Renal cortical epithelial cell (primary cell): ENCODE measurements at regions not wholly inside any gene's neighbourhood (a gene's known extent, or its start where the extent isn't known, plus 50 kb on each side); places are given as distances from the start of the nearest gene placed in this dataset.

Experiments used
- DNase-seq: peaks from one replicate; pipeline ENCODE4 v3.0.0-alpha.2; 2011; ENCODE audit warnings: low read depth

DNA sequence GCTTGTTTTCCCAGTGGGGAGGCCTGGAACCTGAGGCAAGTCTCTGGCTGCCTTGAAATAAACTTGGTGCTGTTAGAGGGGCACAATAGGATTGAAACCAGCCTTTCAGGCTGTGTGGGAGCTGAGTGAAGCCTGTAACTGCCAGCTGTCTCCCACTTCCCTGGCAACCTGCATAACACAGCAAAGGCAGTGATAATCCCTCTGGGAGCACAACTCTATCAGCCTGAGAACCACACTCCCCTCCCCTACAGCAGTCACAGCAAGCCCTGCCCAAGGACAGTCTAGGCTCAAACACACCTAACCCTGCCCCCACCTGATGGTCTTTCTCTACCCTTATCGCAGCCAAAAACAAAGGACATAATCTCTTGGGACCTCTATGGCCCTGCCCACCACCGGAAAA lies 683.8 kb upstream of the ATXN8OS start:
- DNase-seq, result no peak

- DNase-seq, result no peak
Observed at GRCh38 chr13:69418319-69418718, 689.3 kb upstream of the ATXN8OS start.

- no peak for DNase-seq
Observed at GRCh38 chr13:69410761-69411160, 696.9 kb upstream of the ATXN8OS start.

- DNase-seq, result no peak
Observed at GRCh38 chr13:69391756-69392155, 715.9 kb upstream of the ATXN8OS start.

DNA sequence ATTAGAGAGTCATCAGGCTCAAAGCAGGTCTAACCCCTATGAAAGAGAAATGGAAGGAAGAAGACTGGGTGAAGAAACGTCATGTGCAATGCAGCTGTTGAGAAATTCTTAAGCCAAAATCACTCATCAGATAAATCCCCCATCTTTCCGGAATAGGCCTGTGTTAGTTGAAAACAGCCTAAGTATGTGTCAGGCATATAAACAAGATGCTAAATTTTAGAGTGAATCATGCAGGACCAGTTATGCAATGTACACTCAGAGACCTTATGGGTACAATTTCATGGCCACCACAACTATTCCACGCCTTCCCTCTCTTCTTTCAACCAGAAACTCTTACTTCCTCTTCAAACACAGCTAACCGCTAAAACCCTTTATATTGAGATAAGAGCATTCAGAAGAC lies 717.7 kb upstream of the ATXN8OS start:
- peak; percentile 1 for DNase-seq

DNA sequence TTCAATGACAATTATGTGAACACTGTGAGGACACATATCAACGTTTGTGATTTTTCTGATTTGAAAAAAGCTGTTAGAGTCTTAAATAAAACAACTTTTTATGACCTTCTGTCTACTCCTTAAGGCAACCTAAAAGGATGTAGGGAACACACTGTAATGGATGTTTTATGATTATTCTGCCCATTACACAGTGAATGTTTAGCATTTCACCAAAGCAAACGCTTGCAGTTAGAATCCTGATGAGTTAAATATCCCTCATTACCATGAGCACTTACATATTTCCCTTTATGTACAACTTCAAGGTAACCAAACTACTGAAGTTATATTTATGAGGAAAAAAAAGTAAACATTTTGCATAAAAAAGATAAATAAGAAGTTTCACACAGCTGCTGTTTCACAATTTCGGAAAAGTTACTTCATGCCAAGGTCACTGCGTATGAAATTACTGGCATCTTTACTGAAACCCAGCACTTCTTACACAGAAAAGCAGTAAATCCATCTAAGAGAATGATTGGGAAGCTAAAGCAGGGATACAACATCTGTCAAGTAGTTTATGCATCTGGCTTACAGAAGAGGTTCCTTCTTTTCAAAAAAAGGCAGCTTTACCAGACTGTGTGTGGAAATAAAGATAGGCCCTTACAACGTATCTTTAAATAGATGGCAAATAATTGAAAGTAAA lies 733.7 kb upstream of the ATXN8OS start:
- no peak for DNase-seq

GRCh38 chr13:69363360-69363759 lies 744.3 kb upstream of the ATXN8OS start:
- DNase-seq, result no peak

DNA sequence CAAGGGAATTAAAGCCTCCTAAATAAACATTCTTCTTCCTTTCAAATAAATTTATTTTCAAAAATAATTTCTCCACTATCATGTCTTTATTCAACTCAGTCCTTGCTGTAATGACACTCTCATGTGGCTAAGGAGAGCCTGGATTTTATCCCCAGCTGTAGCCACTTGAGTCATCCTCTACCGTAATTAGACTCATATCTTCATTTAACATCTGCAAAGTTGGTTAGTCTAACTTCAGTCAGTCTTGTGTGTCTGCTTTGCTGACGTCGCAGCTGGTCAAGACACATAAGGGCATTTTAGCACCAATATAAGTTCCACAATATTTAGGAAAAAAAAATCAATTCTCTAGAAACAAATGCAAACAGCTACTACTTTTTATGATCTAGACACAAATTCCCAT lies 776.4 kb upstream of the ATXN8OS start:
- no peak for DNase-seq

- peak; percentile 44 for DNase-seq
Observed at GRCh38 chr13:69324090-69324886, 783.3 kb upstream of the ATXN8OS start.

- DNase-seq, result peak; percentile 52
Observed at GRCh38 chr13:69319656-69320055, 788.0 kb upstream of the ATXN8OS start.

DNA sequence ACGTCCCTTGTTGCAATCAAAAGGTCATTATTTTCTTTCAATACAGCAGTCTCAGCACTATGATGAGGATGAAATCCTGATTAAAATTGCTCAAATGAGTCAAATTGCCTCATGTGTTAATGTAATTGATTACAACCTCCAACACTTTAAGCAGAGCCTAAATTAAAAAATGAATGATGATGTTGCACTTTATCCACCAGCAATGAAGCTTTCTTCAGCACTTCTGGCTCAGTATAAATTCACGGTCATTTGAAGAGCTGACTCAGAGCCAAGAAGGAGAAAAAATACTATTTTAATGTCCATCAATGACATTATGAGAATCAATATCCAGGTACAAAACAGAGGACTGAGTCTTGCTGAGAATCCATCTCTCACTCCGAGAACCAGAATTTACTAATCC lies 792.6 kb upstream of the ATXN8OS start:
- DNase-seq, result no peak

DNA sequence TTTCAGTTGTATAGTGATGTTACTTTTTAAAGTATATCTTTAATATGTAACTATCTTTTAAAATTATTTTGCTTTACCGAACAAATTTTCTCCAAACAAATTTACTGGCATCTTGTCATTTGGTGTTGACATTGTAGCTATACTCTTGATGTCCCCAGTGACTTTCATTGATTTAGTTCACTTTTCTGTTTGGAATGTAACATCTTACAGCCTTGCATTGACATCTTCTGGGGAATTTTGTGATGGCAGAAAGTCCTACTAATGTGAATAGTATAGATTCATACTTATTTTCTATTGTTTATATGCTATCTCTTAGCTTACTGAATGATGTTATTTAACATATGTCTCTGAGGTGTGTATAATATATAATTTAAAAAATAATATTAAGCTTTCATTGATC lies 800.9 kb upstream of the ATXN8OS start:
- DNase-seq, result no peak

DNA sequence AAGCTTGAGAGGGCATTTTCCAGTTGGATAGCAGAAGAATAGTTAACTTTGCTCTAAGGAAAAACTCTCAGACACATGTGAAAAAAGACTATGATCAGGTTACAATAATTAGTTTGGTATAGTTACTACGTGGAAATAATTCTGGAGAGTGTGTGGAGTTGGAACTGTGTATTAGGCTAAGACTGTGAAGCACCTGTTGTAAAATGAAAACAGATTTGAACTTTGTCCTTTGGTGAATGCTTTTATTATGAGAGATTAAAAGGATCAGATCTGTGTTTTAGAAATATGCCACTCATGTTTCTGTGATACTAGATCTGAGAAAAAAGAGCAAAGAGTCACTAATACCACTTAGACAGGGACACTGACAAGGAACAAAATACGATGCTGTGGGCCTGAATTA lies 807.5 kb upstream of the ATXN8OS start:
- DNase-seq, result no peak

- no peak for DNase-seq
Observed at GRCh38 chr13:69296130-69296529, 811.5 kb upstream of the ATXN8OS start.

DNA sequence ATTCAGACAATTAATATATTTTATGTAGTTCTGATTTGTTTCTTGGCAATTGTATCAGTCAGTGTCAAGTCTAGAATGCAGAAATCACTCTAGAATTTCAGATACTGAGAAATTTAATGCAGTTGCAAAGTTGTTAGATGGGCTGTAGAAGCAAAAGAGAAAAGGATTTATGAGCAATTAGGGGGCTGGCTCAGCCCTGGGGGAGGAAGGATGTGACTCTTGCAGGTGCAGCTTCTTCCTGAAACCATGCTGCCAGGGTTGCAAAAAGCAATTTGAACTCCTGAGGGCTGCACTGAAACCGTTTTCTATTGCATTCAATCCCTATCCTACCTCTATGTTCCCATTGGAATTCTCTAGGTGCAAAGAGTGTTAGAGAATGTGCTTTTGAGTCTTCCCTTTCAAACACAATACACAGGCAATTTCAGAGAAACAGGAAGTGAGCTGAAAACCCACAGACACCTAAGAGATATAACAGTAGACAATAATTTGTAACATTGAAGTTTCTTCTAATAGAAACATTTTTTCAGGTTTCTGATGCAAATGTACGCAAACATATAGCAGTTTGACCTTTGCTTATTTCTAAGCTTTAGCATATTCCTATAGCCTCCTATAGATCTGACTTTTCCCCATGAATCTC lies 814.7 kb upstream of the ATXN8OS start:
- DNase-seq, result no peak

GRCh38 chr13:69291292-69291906 lies 816.2 kb upstream of the ATXN8OS start:
- DNase-seq, result no peak

DNA sequence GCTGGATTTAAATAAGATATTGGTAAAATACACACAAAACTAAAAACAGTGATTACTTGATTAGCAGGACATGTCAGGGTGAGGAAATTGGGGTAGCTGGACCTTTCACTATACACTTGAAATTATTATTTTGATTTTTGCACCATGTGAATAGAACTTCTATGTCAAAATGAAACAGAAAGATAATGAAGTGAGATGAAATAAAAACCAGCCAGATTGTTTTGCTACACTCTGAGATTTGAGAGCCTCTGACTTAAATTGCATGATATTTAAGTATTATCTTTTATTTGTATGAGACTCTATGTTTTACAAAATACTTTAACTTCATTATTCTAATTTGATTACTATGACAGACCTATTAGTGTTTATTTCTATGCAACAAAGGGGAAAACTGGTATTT lies 819.6 kb upstream of the ATXN8OS start:
- DNase-seq, result no peak

DNA sequence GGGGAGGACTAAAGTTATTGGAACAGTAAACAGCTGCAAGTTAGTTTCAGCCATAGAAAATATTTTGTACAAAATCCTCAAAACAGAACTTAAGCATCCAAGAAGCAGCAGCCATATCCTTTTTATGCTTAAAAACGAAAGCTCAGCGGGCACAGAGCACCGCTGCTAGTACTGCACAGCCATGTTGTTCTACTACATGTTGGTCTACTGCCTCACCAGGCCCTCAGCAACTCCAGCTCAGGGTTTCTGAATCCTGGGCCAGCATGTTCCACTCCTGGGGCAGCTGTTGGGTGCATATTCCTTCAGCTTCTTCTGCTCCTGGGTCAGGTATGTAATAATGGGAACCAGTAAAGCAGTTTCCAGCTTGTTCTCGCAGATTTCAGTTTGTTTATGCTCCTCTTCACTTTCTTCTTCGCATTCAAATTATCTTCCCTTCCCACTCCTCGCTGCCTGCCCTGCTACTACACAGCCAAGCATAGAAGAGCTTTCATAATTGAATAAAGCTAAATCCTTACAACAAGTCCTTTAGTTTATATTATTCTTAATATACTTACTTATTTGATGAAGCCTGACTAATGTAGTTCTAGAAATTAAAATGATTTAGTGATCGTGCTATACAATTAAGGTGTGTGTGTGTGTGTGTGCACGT lies 820.5 kb upstream of the ATXN8OS start:
- DNase-seq, result no peak

GRCh38 chr13:69283837-69284236 lies 823.8 kb upstream of the ATXN8OS start:
- DNase-seq, result no peak

DNA sequence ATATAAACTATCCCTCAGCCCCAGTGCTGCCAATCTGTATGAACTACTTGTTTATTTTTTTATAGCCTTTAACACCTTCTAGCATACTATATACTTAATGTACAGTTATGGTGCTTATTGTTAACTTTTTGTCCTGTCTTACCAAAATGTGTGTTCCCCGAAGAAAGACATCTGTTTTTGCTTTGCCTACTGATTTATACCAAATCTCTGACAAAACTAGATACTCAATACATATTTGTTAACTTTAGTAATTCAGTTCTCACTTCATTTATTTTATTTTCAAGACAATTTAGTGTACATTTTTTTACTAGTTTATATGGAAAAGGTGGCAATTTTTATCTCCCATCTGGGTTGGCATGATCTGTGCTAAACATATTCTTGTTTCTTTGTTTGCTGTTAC lies 824.3 kb upstream of the ATXN8OS start:
- no peak for DNase-seq

DNA sequence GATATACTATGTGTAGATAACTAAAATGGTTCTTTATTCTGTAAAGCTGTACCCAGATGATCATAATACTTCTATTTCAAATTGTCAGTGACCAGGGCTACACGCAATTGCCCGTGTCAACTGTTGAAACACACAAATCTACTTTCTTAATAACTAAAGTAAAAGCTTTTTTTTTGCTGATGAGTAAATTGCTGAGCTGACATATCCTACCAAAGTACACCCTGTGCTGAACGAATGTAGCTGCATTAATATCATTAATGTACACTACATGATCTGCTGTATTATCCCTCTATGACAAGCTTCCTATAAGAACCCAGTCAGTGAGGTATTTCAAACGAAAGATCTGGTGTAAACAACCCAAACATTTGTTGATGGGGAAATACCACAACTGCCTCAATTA lies 827.2 kb upstream of the ATXN8OS start:
- no peak for DNase-seq

DNA sequence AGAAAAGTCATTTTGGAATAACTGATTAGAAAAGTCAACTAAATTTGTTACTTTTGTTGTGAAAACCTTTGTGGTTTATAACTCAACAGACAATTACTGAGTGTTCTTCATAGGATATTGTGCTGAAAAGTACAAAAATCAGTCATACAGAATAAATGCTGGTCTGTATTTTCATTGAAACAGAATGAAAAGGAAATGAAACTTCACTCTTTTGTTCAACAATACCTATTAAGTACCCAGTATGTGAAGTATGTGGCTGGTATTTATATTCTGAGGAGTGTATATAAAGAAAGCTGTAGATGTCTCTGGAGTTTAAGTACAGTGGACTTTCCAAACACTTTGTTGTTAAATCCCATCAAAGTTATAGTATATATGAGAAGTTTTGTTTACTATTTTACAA lies 828.4 kb upstream of the ATXN8OS start:
- no peak for DNase-seq
